ENCODE measurements at regions not wholly inside any gene's neighbourhood (a gene's known extent, or its start where the extent isn't known, plus 50 kb on each side); places are given as distances from the start of the nearest gene placed in this dataset.

DNA sequence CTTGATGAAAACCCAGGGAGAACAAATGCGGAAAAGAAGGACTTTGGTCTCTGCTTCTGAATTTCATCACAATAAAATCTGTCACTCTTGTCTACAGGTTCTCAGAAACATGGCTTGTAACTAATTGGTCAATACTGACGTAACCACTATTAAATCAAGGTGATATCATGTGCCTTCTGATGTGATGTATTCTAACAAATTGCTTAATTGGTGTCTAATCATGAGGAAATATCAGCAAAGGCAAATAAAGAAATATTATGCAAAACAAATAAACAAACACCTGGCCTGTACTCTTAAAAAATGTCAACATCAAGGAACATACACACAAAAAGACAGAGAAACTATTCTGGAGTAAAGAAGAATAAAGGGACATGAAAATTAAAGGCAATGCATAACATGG lies 1165.0 kb downstream of the NXPH1 start:
- Histone ChIP-seq H3K27me3 (ENCODE audit: control insufficient read depth, insufficient read depth, low read length) (no peaks in the 10 kb centered on the region), H4K91ac (ENCODE audit: insufficient read depth, low read depth, low read length) (no peak overlapping the region), H4K20me1 (ENCODE audit: insufficient read depth, low read length) (no peaks in the 10 kb centered on the region), H2BK20ac (ENCODE audit: low read depth, low read length) (no peak overlapping the region), H2BK5ac (ENCODE audit: low read depth, low read length, poor library complexity, severe bottlenecking) (no peak overlapping the region), H3K56ac (ENCODE audit: extremely low read depth, insufficient read depth, low read length) (no peak overlapping the region), H3K23ac (ENCODE audit: low read depth, low read length) (no peak overlapping the region), H3K4me1 (ENCODE audit: control insufficient read depth, insufficient read depth, low read length) (no peaks in the 10 kb centered on the region), H3K36me3 (ENCODE audit: control insufficient read depth, insufficient read depth, low read length) (no peaks in the 10 kb centered on the region), H3K27ac (ENCODE audit: insufficient read depth, low read length) (no peak overlapping the region), H3K9ac (ENCODE audit: low read depth, low read length) (no peak overlapping the region), H3K9me1 (ENCODE audit: insufficient read depth, low read length) (no peaks in the 10 kb centered on the region), H2AK5ac (ENCODE audit: low read depth, low read length) (no peak overlapping the region), H2BK120ac (ENCODE audit: low read depth, low read length) (no peak overlapping the region), H3K14ac (replicated peaks; ENCODE audit: low read depth, low read length) (no peak overlapping the region), H3K79me1 (ENCODE audit: low read depth in 1 of 2, low read length in 2 of 2) (no peaks in the 10 kb centered on the region), H2AFZ (replicated peaks; ENCODE audit: low read length, poor library complexity) (no peak overlapping the region), H3K4me3 (ENCODE audit: insufficient read depth, low read depth, low read length) (no peak overlapping the region), H2AK9ac (replicated peaks; ENCODE audit: low read depth, low read length, poor library complexity) (no peak overlapping the region), H4K8ac (ENCODE audit: low read depth in 2 of 2, low read length in 2 of 2) (no peak overlapping the region), H3K4ac (ENCODE audit: low read depth, low read length) (no peak overlapping the region), H3K18ac (ENCODE audit: low read depth, low read length) (no peak overlapping the region), H2BK15ac (ENCODE audit: low read depth, low read length) (no peak overlapping the region), H3K9me3 (ENCODE audit: control insufficient read depth, insufficient read depth, low read length) (peaks cover 6% of the 10 kb centered on the region), H4K5ac (ENCODE audit: low read depth, low read length) (no peak overlapping the region), H3K4me2 (ENCODE audit: low read depth, low read length) (no peak overlapping the region)
- dilution Hi-C loops (cut with HindIII; ENCODE audit: low sequenced_read_pairs, unreplicated experiment), result no loop called here
- intact Hi-C loops (cut with micrococcal nuclease), result no loop called here
- in situ Hi-C loops (cut with MboI; ENCODE audit: low sequenced_read_pairs), result no loop called here
- WGBS, 2 experiments (ENCODE audit: extremely low coverage in 2 of 2, insufficient read length in 1 of 2), result no CpG with 5 or more reads among the region's 2 CpGs
- ChIA-PET POLR2A (ENCODE audit: unreplicated experiment) (no interaction called here), CTCF (no interaction called here)
- no TSS peak for BruUV-seq (replicated peaks)
- TF ChIP-seq, protein P1, sequence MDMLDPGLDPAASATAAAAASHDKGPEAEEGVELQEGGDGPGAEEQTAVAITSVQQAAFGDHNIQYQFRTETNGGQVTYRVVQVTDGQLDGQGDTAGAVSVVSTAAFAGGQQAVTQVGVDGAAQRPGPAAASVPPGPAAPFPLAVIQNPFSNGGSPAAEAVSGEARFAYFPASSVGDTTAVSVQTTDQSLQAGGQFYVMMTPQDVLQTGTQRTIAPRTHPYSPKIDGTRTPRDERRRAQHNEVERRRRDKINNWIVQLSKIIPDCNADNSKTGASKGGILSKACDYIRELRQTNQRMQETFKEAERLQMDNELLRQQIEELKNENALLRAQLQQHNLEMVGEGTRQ (IDR thresholded peaks at IDR 0.05; ENCODE audit: low read depth, low read length), result no peak
- TF ChIP-seq, protein P2, sequence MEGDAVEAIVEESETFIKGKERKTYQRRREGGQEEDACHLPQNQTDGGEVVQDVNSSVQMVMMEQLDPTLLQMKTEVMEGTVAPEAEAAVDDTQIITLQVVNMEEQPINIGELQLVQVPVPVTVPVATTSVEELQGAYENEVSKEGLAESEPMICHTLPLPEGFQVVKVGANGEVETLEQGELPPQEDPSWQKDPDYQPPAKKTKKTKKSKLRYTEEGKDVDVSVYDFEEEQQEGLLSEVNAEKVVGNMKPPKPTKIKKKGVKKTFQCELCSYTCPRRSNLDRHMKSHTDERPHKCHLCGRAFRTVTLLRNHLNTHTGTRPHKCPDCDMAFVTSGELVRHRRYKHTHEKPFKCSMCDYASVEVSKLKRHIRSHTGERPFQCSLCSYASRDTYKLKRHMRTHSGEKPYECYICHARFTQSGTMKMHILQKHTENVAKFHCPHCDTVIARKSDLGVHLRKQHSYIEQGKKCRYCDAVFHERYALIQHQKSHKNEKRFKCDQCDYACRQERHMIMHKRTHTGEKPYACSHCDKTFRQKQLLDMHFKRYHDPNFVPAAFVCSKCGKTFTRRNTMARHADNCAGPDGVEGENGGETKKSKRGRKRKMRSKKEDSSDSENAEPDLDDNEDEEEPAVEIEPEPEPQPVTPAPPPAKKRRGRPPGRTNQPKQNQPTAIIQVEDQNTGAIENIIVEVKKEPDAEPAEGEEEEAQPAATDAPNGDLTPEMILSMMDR (conservative IDR thresholded peaks at IDR 0.05; ENCODE audit: low read depth, low read length), result no peak
- TF ChIP-seq MXI1 (IDR thresholded peaks at IDR 0.05; ENCODE audit: borderline replicate concordance, low read depth, low read length) (no peak), CEBPB (IDR thresholded peaks at IDR 0.05; ENCODE audit: low read depth, low read length) (no peak), RCOR1 (IDR thresholded peaks at IDR 0.05; ENCODE audit: insufficient replicate concordance, low read length) (no peak), FOS (IDR thresholded peaks at IDR 0.05; ENCODE audit: low read depth, low read length) (no peak), SMC3 (IDR thresholded peaks at IDR 0.05; ENCODE audit: low read depth, low read length) (no peak), MAZ (IDR thresholded peaks at IDR 0.05; ENCODE audit: borderline replicate concordance, low read depth, low read length) (no peak), POLR2A (IDR thresholded peaks at IDR 0.05; ENCODE audit: low read depth, low read length) (no peak)
- ATAC-seq (ENCODE audit: low read depth) (no peak), DNase-seq (no peak)

Data from IMR-90 (cell line).